GM21390 (cell line): ENCODE measurements at regions not wholly inside any gene's neighbourhood (a gene's known extent, or its start where the extent isn't known, plus 50 kb on each side); places are given as distances from the start of the nearest gene placed in this dataset.

Experiments used
- ATAC-seq: cut with Tn5 transposase; IDR thresholded peaks from one replicate; pipeline ENCODE4 v1.9.1; 2021; ENCODE audit not compliant: unreplicated experiment

GRCh38 chr1:61531716-61532115, 193.2 kb downstream of the TM2D1 start:
- no peak for ATAC-seq

DNA sequence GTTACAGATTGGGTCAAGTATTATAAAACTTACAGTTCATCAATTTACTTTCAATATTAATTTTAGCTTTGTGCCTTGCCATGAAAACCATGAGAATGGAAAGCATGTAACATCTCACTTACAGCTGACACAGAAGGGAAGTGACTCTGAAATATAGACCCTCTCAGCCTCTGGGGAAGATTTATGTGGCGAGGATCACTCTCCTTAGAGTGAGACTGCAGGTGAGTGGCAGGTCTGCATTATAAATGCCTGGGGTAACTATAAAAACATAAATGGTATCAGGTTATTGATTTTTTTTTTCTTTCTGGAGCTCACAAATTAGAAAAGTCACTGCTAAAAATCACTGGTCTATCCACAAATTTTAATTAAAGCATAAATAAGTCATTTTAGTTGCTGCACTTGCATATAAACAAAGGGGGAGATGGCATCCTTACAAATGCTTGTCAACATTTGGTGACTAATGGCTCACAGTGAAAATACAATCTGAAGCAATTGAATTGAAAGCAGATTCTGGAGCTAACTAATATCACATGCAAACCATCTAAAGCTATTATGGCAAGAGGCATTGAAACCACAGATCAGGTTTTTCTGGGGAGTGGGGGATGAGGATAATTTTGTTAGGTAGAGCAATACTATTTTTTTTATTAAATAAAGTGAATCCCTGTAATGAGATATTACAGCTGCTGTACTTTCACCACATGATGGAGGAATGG, 200.9 kb downstream of the TM2D1 start:
- no peak for ATAC-seq

DNA sequence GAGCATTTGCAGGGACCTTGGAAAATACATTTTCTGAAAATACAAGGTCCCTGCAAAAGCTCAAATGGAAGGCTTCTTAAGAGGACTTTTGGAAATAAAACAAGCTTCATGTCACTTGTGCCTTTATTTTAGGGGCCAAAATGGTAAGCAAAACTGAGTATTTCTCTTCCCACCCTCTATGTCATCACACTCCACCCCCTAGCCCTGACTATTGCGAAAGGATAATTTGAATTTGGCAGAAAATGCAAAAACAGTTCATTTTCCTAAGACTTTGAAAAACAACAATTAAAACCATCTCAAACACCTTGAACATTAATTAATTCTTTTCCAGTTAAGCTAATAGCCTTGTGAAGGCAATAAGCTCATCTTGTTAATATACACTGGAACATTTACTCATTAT, 201.7 kb downstream of the TM2D1 start:
- ATAC-seq, result no peak

DNA sequence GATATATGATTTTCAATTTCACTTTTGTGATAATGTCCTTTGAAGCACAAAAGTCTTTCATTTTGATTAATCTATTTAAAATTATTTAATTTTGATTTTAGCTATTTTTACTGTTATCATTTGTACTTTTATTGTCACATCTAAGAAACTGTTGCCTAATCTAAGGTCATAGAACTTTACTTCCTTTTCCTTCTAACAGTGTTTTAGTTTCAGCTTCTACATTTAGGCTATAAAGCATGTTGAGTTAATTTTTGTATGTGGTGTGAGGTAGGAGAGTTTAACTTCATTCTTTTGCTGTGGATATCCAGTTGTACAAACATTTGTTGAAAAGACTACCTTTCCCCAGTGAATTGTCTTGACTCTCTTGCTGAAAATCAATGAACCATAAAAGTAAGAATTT, 204.5 kb downstream of the TM2D1 start:
- ATAC-seq, result no peak

- no peak for ATAC-seq
These were observed 205.3 kb downstream of the TM2D1 start for GRCh38 chr1:61519631-61520030.

DNA sequence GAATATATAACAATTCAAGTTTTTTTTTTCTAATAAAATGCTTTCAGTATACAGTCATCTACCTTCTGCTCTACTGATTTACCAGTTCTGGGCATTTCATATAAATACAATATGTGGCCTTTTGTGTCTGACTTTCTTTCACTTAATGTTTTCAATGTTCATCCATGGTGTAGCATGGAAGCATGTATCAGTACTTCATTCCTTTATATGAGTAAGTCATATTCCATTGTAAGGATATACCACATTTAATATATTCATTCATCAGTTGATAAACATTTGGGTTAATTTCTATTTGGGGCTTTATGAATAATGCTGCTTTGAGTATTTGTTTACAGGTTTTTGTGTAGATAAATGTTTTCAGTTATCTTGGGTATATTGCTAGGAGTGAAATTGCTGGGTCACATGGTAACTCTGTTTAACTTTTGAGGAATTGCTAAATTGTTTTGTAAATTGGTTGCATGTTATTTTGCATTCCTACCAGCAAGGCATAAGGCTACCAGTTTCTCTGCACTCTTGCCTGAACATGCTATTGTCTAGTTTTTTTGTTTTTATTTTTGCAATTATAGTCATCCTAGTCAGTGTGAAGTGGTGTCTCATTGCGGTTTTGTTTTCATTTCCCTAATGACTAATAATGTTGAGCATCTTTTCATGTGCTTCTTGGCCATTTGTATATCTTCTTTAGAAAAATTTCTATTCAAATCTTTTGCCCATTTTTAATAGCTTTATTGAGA, 206.1 kb downstream of the TM2D1 start:
- peak; percentile 76 for ATAC-seq

DNA sequence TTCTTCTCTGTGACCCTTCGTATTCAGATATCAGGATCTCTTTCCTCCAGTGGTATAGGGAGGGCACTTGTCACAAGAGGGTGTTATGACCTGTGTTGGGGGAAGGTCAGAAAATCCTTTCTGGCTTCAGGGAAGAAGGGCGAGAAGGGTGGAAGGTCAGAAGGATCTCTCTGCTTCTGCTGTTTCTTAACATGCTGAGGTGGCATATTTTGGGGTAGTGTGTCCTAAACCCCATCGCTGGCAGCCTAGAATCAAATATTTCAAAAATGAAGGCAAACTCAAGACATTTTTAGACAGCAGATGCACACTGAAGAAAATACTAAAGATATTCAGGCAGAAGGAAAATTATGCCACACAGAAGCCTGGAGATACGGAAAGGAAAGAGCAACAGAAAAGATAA, 207.6 kb downstream of the TM2D1 start:
- no peak for ATAC-seq

GRCh38 chr1:61515096-61515495, 209.8 kb downstream of the TM2D1 start:
- ATAC-seq, result no peak
